H1 (cell line): ENCODE measurements at regions not wholly inside any gene's neighbourhood (a gene's known extent, or its start where the extent isn't known, plus 50 kb on each side); places are given as distances from the start of the nearest gene placed in this dataset.

Source experiments
- CTCF ChIA-PET: fragments of 300-600 bp; sonication (Branson Sonifier 250); formaldehyde crosslinking; loops from one replicate; lab custom pipeline; 2021; ENCODE audit not compliant: partially characterized antibody; lab: Charles Lee
- POLR2A ChIA-PET: fragments of 300-600 bp; sonication (Branson Sonifier 250); formaldehyde crosslinking; loops from one replicate; lab custom pipeline; 2021; ENCODE audit warnings: inconsistent platforms; ENCODE audit not compliant: partially characterized antibody; lab: Charles Lee
- DNase-seq, 2 experiments: peaks; one replicate each; pipeline versions ENCODE4 v3.0.0 to v3.0.0-alpha.2; 2010 to 2022; ENCODE audit warnings: low spot score in 2 of 2, low read depth in 1 of 2, mixed read lengths in 1 of 2
- FAIRE-seq: peaks from 2 replicates; lab custom pipeline; 2011; peaks lifted over from hg19 to GRCh38; lab: Jason Lieb, UNC
- H2AFZ ChIP-seq: 2 replicates; pipeline ENCODE4 v1.8.1; 2012; ENCODE audit warnings: low read length, inconsistent platforms
- H2AK5ac ChIP-seq: 2 replicates; pipeline ENCODE4 v1.6.1; 2013; ENCODE audit warnings: low read depth, low read length
- H2BK120ac ChIP-seq: replicated peaks from 2 replicates; pipeline ENCODE3; 2013; ENCODE audit warnings: low read depth, low read length, inconsistent platforms
- H2BK12ac ChIP-seq: 2 replicates; pipeline ENCODE4 v1.6.1; 2013; ENCODE audit warnings: low read depth, low read length
- H2BK15ac ChIP-seq: 2 replicates; pipeline ENCODE4 v1.6.1; 2013; ENCODE audit warnings: low read length
- H2BK20ac ChIP-seq: 2 replicates; pipeline ENCODE4 v1.6.1; 2013; ENCODE audit warnings: low read length
- H2BK5ac ChIP-seq: 2 replicates; pipeline ENCODE4 v1.6.1; 2013; ENCODE audit warnings: low read depth, low read length
- H3K14ac ChIP-seq: 2 replicates; pipeline ENCODE4 v1.6.1; 2013; ENCODE audit warnings: inconsistent platforms; ENCODE audit not compliant: insufficient read length
- H3K18ac ChIP-seq: 2 replicates; pipeline ENCODE4 v1.6.1; 2013; ENCODE audit warnings: low read length; ENCODE audit errors: extremely low read depth
- H3K23ac ChIP-seq: 2 replicates; pipeline ENCODE4 v1.6.1; 2013; ENCODE audit warnings: inconsistent platforms; ENCODE audit not compliant: insufficient read length
- H3K23me2 ChIP-seq: 2 replicates; pipeline ENCODE4 v1.6.1; 2013; ENCODE audit warnings: low read depth, low read length
- H3K27ac ChIP-seq: 2 replicates; pipeline ENCODE4 v1.6.1; 2011; ENCODE audit warnings: low read depth, low read length, inconsistent platforms
- H3K27me3 ChIP-seq, 4 experiments: replicated peaks in 1 of 4; 1 replicate in 1 of 4; 2 replicates in 3 of 4; pipeline versions ENCODE4 v1.6.1 to v1.8.1; 2011 to 2013; ENCODE audit warnings: low read length in 3 of 4, mild to moderate bottlenecking in 3 of 4, inconsistent platforms in 2 of 4, mixed read lengths in 2 of 4, moderate library complexity in 1 of 4; ENCODE audit not compliant: control insufficient read depth in 3 of 4, insufficient read depth in 3 of 4; ENCODE audit errors: extremely low read depth in 1 of 4
- H3K36me3 ChIP-seq, 4 experiments: 2 replicates each; pipeline versions ENCODE4 v1.6.1 to v1.8.1; 2011 to 2013; ENCODE audit warnings: mild to moderate bottlenecking in 4 of 4, low read length in 3 of 4, moderate library complexity in 2 of 4, control low read depth in 1 of 4, inconsistent platforms in 1 of 4; ENCODE audit not compliant: insufficient read depth in 4 of 4, control insufficient read depth in 2 of 4
- H3K4ac ChIP-seq: replicated peaks from 2 replicates; pipeline ENCODE3; 2013; ENCODE audit warnings: low read length, low read depth, mixed read lengths, inconsistent platforms; ENCODE audit not compliant: insufficient read length
- H3K4me1 ChIP-seq, 4 experiments: replicated peaks in 1 of 4; 1 replicate in 1 of 4; 2 replicates in 3 of 4; pipeline versions ENCODE4 v1.6.1 to v1.8.1; 2011 to 2013; ENCODE audit warnings: low read length in 3 of 4, inconsistent platforms in 2 of 4, mixed read lengths in 1 of 4; ENCODE audit not compliant: insufficient read depth in 4 of 4, control insufficient read depth in 3 of 4
- H3K4me2 ChIP-seq, 2 experiments: 2 replicates each; pipeline versions ENCODE4 v1.6.1 to v1.8.1; 2011 to 2013; ENCODE audit warnings: low read depth in 2 of 2, low read length in 2 of 2, control low read depth in 1 of 2, inconsistent platforms in 1 of 2, mild to moderate bottlenecking in 1 of 2; ENCODE audit not compliant: insufficient read depth in 1 of 2
- H3K4me3 ChIP-seq, 4 experiments: fragments of 200-600, 300-600 bp in 1 of 4; sonication (generic), shearing (Covaris generic), sonication (Bioruptor Twin) in 1 of 4; 2 replicates each; pipeline versions ENCODE4 v1.5.1 to v1.8.1; 2011 to 2016; ENCODE audit warnings: low read length in 4 of 4, low read depth in 3 of 4, control low read depth in 2 of 4, inconsistent platforms in 2 of 4, mild to moderate bottlenecking in 2 of 4, mixed read lengths in 1 of 4, moderate library complexity in 1 of 4; ENCODE audit not compliant: insufficient read depth in 2 of 4; ENCODE audit errors: extremely low read depth in 1 of 4
- H3K56ac ChIP-seq: replicated peaks from 2 replicates; pipeline ENCODE3; 2013; ENCODE audit warnings: low read depth, mild to moderate bottlenecking, mixed read lengths, low read length, inconsistent platforms; ENCODE audit not compliant: insufficient read length
- H3K79me1 ChIP-seq: 2 replicates; pipeline ENCODE4 v1.6.1; 2013; ENCODE audit warnings: low read depth, low read length, control low read depth
- H3K79me2 ChIP-seq, 2 experiments: 2 replicates each; pipeline versions ENCODE4 v1.6.1 to v1.8.1; 2012 to 2013; ENCODE audit warnings: low read length in 2 of 2, mild to moderate bottlenecking in 2 of 2, inconsistent platforms in 1 of 2; ENCODE audit not compliant: insufficient read depth in 2 of 2, control insufficient read depth in 1 of 2
- H3K9ac ChIP-seq, 4 experiments: replicated peaks in 1 of 4; 1 replicate in 1 of 4; 2 replicates in 3 of 4; pipeline versions ENCODE4 v1.6.1 to v1.8.1; 2011 to 2013; ENCODE audit warnings: low read depth in 3 of 4, low read length in 3 of 4, control low read depth in 2 of 4, mild to moderate bottlenecking in 2 of 4, moderate library complexity in 2 of 4, inconsistent platforms in 1 of 4; ENCODE audit errors: extremely low read depth in 1 of 4
- H3K9me3 ChIP-seq, 2 experiments: 2 replicates each; pipeline versions ENCODE4 v1.6.1 to v1.8.1; 2012 to 2013; ENCODE audit warnings: mild to moderate bottlenecking in 2 of 2, moderate library complexity in 2 of 2, control low read depth in 1 of 2, inconsistent platforms in 1 of 2, low read depth in 1 of 2, low read length in 1 of 2, mixed read lengths in 1 of 2; ENCODE audit not compliant: insufficient read depth in 2 of 2
- H4K20me1 ChIP-seq, 2 experiments: replicated peaks in 1 of 2; 2 replicates each; pipeline versions ENCODE3 to v1.8.1; 2011 to 2013; ENCODE audit warnings: inconsistent platforms in 2 of 2, low read length in 2 of 2, mild to moderate bottlenecking in 1 of 2; ENCODE audit not compliant: insufficient read depth in 2 of 2, control insufficient read depth in 1 of 2
- H4K5ac ChIP-seq: 2 replicates; pipeline ENCODE4 v1.6.1; 2013; ENCODE audit warnings: low read length, low read depth, mixed read lengths, inconsistent platforms; ENCODE audit not compliant: insufficient read length
- H4K8ac ChIP-seq: 2 replicates; pipeline ENCODE4 v1.8.0; 2013; ENCODE audit warnings: mild to moderate bottlenecking, moderate library complexity, low read length, inconsistent platforms; ENCODE audit not compliant: insufficient read depth; ENCODE audit errors: extremely low read depth
- H4K91ac ChIP-seq: replicated peaks from 2 replicates; pipeline ENCODE3; 2013; ENCODE audit warnings: low read length, mixed read lengths, inconsistent platforms; ENCODE audit not compliant: insufficient read length
- KDM5A ChIP-seq: fragments of 200-600 bp; IDR thresholded peaks from 2 replicates; pipeline ENCODE4 v1.7.1; 2012; ENCODE audit warnings: mild to moderate bottlenecking, low read length, inconsistent platforms, mixed read lengths
- MAFK ChIP-seq: IDR thresholded peaks from 2 replicates; pipeline ENCODE4 v1.6.1; 2012; ENCODE audit warnings: low read depth, mild to moderate bottlenecking, improper control_type of control experiment, low read length
- NANOG ChIP-seq: IDR thresholded peaks from 2 replicates; pipeline ENCODE4 v1.6.1; 2011; ENCODE audit warnings: low read length, low read depth, mild to moderate bottlenecking, inconsistent platforms; ENCODE audit not compliant: insufficient read depth, poor library complexity, severe bottlenecking
- RNF2 ChIP-seq: fragments of 200-900, 300-1000 bp; sonication (generic); IDR thresholded peaks from 2 replicates; pipeline ENCODE4 v1.7.1; 2016; ENCODE audit warnings: borderline replicate concordance, low read depth, mild to moderate bottlenecking, antibody characterized with exemption, low read length; ENCODE audit not compliant: poor library complexity, severe bottlenecking; ENCODE audit errors: missing control alignments
- TEAD4 ChIP-seq: IDR thresholded peaks from 2 replicates; pipeline ENCODE4 v1.6.1; 2012; ENCODE audit warnings: low read depth, low read length, inconsistent platforms, mixed read lengths
- WGBS, 2 experiments: shearing (Covaris generic) in 1 of 2; methylation state at CpG; one replicate each; pipeline versions ENCODE4 v1.1.6 to v1.1.7; 2013 to 2015; ENCODE audit warnings: low lambda C conversion rate in 2 of 2, mixed read lengths in 2 of 2, inconsistent platforms in 1 of 2, low coverage in 1 of 2, missing lambda C conversion rate in 1 of 2; ENCODE audit not compliant: insufficient replicate concordance in 2 of 2, insufficient coverage in 1 of 2, insufficient read length in 1 of 2; ENCODE audit errors: extremely low coverage in 1 of 2, missing lambda C conversion rate in 1 of 2; 5-methylcytosine and 5-hydroxymethylcytosine counted together

DNA sequence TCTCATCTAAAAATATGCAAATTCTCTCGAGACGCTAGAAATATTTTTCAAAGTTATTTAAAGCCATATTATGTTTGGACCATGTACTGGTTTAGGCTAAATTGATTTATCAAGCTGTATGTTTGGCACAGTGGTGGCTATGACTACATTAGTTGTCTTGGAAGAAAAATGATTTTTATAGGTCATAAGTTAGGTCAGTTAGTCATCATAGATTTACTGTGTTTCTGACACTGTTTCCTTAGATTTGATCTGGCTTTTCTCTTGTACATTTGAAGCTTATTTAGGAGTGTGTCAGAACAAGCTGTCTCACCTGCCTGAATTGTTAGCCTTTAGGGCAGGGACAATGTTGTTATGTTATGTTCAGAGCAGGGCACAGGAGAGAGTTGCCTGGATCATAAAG, 161.1 kb upstream of the FBXO33 start:
- no peak overlapping the region for H4K8ac ChIP-seq
- H3K23ac ChIP-seq: no peak overlapping the region
- H2BK20ac ChIP-seq: no peak overlapping the region
- CTCF ChIA-PET: interaction anchor here (1.0 kb wide), 1 partner anchor 124 kb away, joined by 3 read pairs; no protein-coding TSS in a partner anchor
- no peak overlapping the region for H2AK5ac ChIP-seq
- H3K27ac ChIP-seq: no peak overlapping the region
- H3K79me2 ChIP-seq: no peaks in the 10 kb centered on the region
- H4K91ac ChIP-seq: no peak overlapping the region
- no peaks in the 10 kb centered on the region for H3K36me3 ChIP-seq
- POLR2A ChIA-PET: no interaction called here
- no peak overlapping the region for H2BK15ac ChIP-seq
- no peaks in the 10 kb centered on the region; the same call in 1 of the 2 replicates for H3K79me1 ChIP-seq
- H3K9ac ChIP-seq: no peak overlapping the region
- H3K4me2 ChIP-seq: no peak overlapping the region
- no peak overlapping the region for H3K4me3 ChIP-seq
- no peak overlapping the region for H4K5ac ChIP-seq
- H3K56ac ChIP-seq: no peak overlapping the region
- DNase-seq: no peak
- no peak overlapping the region for H2BK12ac ChIP-seq
- no peak overlapping the region for H3K14ac ChIP-seq
- peaks cover 3 to 9% of the 10 kb centered on the region in 2 experiments; a peak in 3 of 4 replicates for H3K9me3 ChIP-seq
- H2BK5ac ChIP-seq: no peak overlapping the region
- no peak overlapping the region for H3K18ac ChIP-seq
- no peak overlapping the region for H2BK120ac ChIP-seq
- H2AFZ ChIP-seq: no peak overlapping the region
- H3K27me3 ChIP-seq: no peaks in the 10 kb centered on the region
- no peak for FAIRE-seq
- H3K23me2 ChIP-seq: no peaks in the 10 kb centered on the region
- no peaks in the 10 kb centered on the region for H4K20me1 ChIP-seq
- no peak overlapping the region for H3K4ac ChIP-seq
- 88% methylated on average over 2 of the region's 2 CpGs; no CpG with 5 or more reads in 1 of the 2 experiments for WGBS, 2 experiments
- peaks cover 0 to 2% (median 0%) of the 10 kb centered on the region in 4 experiments; a peak in 1 of 7 replicates for H3K4me1 ChIP-seq
- no peak for TF ChIP-seq KDM5A
- TF ChIP-seq TEAD4: no peak
- TF ChIP-seq MAFK: no peak
- TF ChIP-seq NANOG: no peak
- no peak for TF ChIP-seq RNF2
